WERI-Rb-1 (cell line): ENCODE measurements at regions not wholly inside any gene's neighbourhood (a gene's known extent, or its start where the extent isn't known, plus 50 kb on each side); places are given as distances from the start of the nearest gene placed in this dataset.
"Not testable (repeated sequence)": the region's sequence is repeated elsewhere in the genome, so short reads cannot be mapped to it uniquely, and the experiment has no call there.

ENCODE experiments used
- DNase-seq: peaks from one replicate; pipeline ENCODE4 v3.0.0-alpha.2; 2020
- H3K27ac ChIP-seq: fragments of 250-450 bp; sonication (Bioruptor Pico); 2 replicates; pipeline ENCODE4 v1.5.1; 2020; ENCODE audit warnings: mild to moderate bottlenecking, moderate library complexity
- H3K27me3 ChIP-seq: fragments of 250-450 bp; sonication (Bioruptor Pico); 2 replicates; pipeline ENCODE4 v1.5.1; 2021; ENCODE audit warnings: mild to moderate bottlenecking, low read depth, moderate library complexity; ENCODE audit not compliant: insufficient read depth, severe bottlenecking
- H3K36me3 ChIP-seq: fragments of 250-450 bp; sonication (Bioruptor Pico); 2 replicates; pipeline ENCODE4 v1.5.1; 2020; ENCODE audit warnings: mild to moderate bottlenecking, moderate library complexity
- H3K4me3 ChIP-seq: 2 replicates; pipeline ENCODE4 v1.5.1; 2011; ENCODE audit warnings: low read depth, mild to moderate bottlenecking, control low read depth, low read length
- H3K9me3 ChIP-seq: fragments of 250-450 bp; sonication (Bioruptor Pico); 2 replicates; pipeline ENCODE4 v1.5.1; 2021; ENCODE audit warnings: mild to moderate bottlenecking, moderate library complexity; ENCODE audit not compliant: severe bottlenecking
- CTCF ChIP-seq: IDR thresholded peaks from 2 replicates; pipeline ENCODE4 v1.5.1; 2011; ENCODE audit warnings: low read depth, mild to moderate bottlenecking, control low read depth, inconsistent platforms, low read length

- Histone ChIP-seq H3K27me3 (no peaks in the 10 kb centered on the region), H3K27ac (no peak overlapping the region), H3K4me3 (no peak overlapping the region), H3K36me3 (no peaks in the 10 kb centered on the region), H3K9me3 (no peaks in the 10 kb centered on the region)
- TF ChIP-seq CTCF: no peak
- no peak for DNase-seq
These were observed 80.1 kb upstream of the TSC22D2 start for GRCh38 chr3:150327678-150328653.

- DNase-seq: peak; percentile 20
- no peak for TF ChIP-seq CTCF
- Histone ChIP-seq H3K27ac (no peak overlapping the region), H3K9me3 (no peaks in the 10 kb centered on the region), H3K4me3 (no peak overlapping the region), H3K36me3 (no peaks in the 10 kb centered on the region), H3K27me3 (no peaks in the 10 kb centered on the region)
These were observed 83.3 kb upstream of the TSC22D2 start for GRCh38 chr3:150324788-150325187.

GRCh38 chr3:150324245-150324644 is 83.9 kb upstream of the TSC22D2 start:
- Histone ChIP-seq H3K9me3 (no peaks in the 10 kb centered on the region), H3K36me3 (no peaks in the 10 kb centered on the region), H3K27ac (no peak overlapping the region), H3K27me3 (no peaks in the 10 kb centered on the region), H3K4me3 (no peak overlapping the region)
- no peak for TF ChIP-seq CTCF
- DNase-seq: no peak

- Histone ChIP-seq H3K27ac (no peak overlapping the region), H3K4me3 (no peak overlapping the region), H3K36me3 (no peaks in the 10 kb centered on the region), H3K9me3 (no peaks in the 10 kb centered on the region), H3K27me3 (no peaks in the 10 kb centered on the region)
- no peak for DNase-seq
- TF ChIP-seq CTCF: no peak
These were observed 84.3 kb upstream of the TSC22D2 start for GRCh38 chr3:150323770-150324169.

GRCh38 chr3:150323091-150323490 is 85.0 kb upstream of the TSC22D2 start:
- H3K27me3 ChIP-seq, H3K36me3 ChIP-seq, DNase-seq, H3K27ac ChIP-seq, H3K4me3 ChIP-seq, H3K9me3 ChIP-seq: not testable (repeated sequence)

- not testable (repeated sequence) for H3K4me3 ChIP-seq, H3K36me3 ChIP-seq, H3K9me3 ChIP-seq, H3K27ac ChIP-seq, H3K27me3 ChIP-seq, DNase-seq
These were observed 87.1 kb upstream of the TSC22D2 start for GRCh38 chr3:150320971-150321370.

- no peak overlapping the region for H3K4me3 ChIP-seq
- H3K36me3 ChIP-seq: no peaks in the 10 kb centered on the region
- DNase-seq: peak; percentile 55
- H3K9me3 ChIP-seq: no peaks in the 10 kb centered on the region
- H3K27me3 ChIP-seq: no peaks in the 10 kb centered on the region
- no peak for TF ChIP-seq CTCF
- H3K27ac ChIP-seq: no peak overlapping the region
These were observed 88.2 kb upstream of the TSC22D2 start for GRCh38 chr3:150319900-150320299.
